AG09319 (cell line): ENCODE measurements at regions not wholly inside any gene's neighbourhood (a gene's known extent, or its start where the extent isn't known, plus 50 kb on each side); places are given as distances from the start of the nearest gene placed in this dataset.

ENCODE experiments used
- DNase-seq: peaks from one replicate; pipeline ENCODE4 v3.0.0-alpha.2; 2010; ENCODE audit warnings: low read depth; ENCODE audit errors: extremely low read depth
- TF ChIP-seq, protein P1 (sequence below): IDR thresholded peaks from 2 replicates; pipeline ENCODE4 v1.5.1; 2011; ENCODE audit warnings: low read depth, mild to moderate bottlenecking, inconsistent platforms, low read length, moderate library complexity

GRCh38 chr1:177597393-177597792, 372.5 kb downstream of the SEC16B start:
- TF ChIP-seq, protein P1, sequence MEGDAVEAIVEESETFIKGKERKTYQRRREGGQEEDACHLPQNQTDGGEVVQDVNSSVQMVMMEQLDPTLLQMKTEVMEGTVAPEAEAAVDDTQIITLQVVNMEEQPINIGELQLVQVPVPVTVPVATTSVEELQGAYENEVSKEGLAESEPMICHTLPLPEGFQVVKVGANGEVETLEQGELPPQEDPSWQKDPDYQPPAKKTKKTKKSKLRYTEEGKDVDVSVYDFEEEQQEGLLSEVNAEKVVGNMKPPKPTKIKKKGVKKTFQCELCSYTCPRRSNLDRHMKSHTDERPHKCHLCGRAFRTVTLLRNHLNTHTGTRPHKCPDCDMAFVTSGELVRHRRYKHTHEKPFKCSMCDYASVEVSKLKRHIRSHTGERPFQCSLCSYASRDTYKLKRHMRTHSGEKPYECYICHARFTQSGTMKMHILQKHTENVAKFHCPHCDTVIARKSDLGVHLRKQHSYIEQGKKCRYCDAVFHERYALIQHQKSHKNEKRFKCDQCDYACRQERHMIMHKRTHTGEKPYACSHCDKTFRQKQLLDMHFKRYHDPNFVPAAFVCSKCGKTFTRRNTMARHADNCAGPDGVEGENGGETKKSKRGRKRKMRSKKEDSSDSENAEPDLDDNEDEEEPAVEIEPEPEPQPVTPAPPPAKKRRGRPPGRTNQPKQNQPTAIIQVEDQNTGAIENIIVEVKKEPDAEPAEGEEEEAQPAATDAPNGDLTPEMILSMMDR = no peak

DNA sequence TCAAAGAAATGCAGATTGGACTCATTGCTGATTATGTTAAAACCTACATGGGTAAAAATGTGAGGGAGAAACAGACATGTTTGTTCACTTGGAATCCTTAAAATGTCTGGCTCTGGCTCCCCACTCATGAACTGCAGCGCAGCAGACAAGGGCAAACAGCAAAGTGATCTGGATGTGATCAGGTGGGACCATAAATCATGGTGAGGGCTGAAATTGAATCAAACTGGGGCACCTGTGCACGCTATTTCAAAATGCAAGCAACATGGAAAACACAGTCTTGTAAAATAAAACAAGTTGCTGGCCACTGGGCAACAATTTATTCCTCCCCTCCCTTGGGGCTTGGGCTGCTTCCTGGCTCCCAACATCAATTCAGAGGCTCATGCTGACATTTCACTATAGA, 373.4 kb downstream of the SEC16B start:
- TF ChIP-seq, protein P1 = no peak
- no peak for DNase-seq

More at GRCh38 chr1:177597393-177597792, 372.5 kb downstream of the SEC16B start:
- DNase-seq = no peak

GRCh38 chr1:177593105-177593504, 376.8 kb downstream of the SEC16B start:
- no peak for DNase-seq
- TF ChIP-seq, protein P1 = no peak

DNA sequence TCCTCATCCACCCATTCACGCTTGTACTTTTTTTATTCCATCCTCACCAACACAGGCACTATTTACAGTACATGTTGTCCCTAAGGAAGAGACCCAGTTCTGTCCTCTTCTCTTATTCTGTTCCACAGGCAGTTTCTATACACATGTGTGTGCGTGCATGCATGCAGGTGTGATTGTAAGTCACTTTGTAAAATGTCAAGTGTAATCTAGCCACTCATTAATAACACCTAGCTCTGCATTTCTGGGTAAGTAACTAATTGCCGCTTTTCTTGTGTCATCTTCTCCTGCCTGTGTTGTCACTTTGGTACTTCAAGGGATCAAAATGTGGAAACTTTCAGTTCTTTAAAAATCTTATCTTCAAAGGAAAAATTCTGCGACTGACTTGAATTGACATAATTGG, 377.2 kb downstream of the SEC16B start:
- TF ChIP-seq, protein P1 = no peak
- no peak for DNase-seq

- TF ChIP-seq, protein P1 = no peak
- DNase-seq = no peak
These were observed 378.7 kb downstream of the SEC16B start for GRCh38 chr1:177591155-177591554.

- TF ChIP-seq, protein P1 = no peak
- DNase-seq = no peak
These were observed 380.7 kb downstream of the SEC16B start for GRCh38 chr1:177589166-177589565.

DNA sequence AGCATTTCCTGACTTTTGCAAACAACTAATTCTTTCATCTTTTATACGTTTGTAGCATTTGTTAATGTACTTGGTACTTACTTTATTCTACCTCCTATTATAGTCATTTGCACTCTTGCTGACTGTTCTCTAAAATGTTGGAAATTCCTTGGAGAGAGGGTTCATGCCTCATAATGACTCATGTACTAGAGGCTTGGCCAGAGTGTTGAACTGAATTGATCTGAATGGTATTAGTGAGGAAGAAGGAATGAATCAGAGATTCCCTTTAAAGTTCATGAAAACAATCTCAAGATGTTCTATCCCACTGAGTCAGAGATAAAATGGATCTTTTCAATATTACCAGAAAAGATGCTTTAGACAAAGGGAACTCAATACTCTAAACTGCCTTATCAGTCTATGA, 383.4 kb downstream of the SEC16B start:
- TF ChIP-seq, protein P1 = no peak
- DNase-seq = peak; percentile 2
